ENCODE measurements at regions not wholly inside any gene's neighbourhood (a gene's known extent, or its start where the extent isn't known, plus 50 kb on each side); places are given as distances from the start of the nearest gene placed in this dataset.
A peak's percentile ranks its signal among the peaks of the same experiment; 100 is the strongest.
"Not testable (repeated sequence)": the region's sequence is repeated elsewhere in the genome, so short reads cannot be mapped to it uniquely, and the experiment has no call there.

DNA sequence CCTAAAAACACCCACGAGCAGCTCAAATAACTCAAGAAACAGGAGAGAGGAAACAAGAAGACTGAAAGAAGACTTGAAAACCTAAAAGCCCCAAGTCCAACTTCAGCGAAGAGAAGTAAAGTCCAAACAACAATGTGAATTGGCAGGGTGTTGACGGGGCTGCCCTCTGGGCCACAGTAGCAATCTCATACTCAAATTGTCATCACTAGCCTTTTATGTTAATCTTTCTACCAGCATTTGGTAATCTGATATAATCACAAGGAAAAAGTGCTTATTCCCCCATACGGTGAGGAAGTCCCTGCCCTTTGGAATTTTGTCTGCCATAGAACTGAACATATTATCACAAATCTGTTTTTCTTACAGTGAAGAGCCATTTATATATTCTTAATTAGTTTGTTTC, 51.5 kb upstream of the IFNE start:
- DNase-seq = no peak

DNA sequence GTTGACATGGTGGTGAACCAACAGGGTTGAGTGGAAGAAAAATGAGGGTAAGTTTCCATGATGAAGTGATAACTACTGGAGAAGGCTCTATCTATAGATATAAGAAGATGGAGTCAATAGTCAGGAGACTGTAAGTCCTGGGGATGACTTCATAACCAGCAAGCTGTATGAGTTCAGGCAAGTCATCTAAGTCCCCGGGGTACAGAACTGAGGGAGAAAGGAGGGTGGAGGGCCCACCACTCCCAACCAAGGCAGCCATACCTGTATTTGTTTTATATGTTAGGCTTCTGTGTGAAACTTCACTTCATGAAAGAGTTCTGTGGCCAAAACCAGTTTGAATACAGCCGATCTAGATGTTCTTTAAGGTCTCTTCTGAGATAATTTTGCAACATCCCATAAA, 53.3 kb upstream of the IFNE start:
- DNase-seq = no peak

DNA sequence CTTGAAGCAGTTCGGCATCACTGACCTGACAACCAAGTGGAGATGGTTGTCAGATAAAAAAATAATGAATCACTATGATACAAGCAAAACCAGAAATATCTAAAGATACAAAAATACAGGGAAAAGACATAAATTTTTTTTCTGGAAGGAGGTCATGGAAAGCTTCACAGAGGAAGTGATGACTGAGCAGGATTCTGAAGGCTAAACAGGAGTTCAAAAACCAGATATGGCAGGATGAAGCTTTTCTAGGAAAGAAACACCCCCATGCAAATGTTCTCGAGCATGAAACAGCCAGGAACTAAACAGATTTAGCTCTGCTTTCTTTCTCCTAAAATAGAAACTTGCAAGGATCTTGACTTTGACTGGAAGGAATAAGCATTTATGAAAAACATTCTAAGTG, 60.7 kb upstream of the IFNE start:
- DNase-seq = no peak

DNA sequence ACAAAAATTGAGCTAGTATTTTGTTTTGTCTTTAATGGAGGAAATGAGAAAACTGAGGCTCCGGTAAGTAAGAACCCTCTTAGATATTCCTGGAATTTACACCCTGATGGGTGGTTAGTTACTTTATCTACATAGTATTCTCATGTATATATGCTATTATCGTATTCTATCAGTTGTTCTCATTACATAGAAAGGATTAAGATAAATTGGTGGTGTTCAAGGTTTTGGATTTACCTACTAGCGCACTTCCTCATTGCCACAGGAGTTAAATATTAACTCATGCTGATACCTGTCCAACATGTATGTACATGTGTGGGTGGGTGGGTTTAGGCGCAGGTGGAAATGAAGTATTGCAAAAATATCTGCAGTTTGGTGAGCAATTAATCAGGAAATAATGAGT, 61.1 kb upstream of the IFNE start:
- DNase-seq = no peak

DNA sequence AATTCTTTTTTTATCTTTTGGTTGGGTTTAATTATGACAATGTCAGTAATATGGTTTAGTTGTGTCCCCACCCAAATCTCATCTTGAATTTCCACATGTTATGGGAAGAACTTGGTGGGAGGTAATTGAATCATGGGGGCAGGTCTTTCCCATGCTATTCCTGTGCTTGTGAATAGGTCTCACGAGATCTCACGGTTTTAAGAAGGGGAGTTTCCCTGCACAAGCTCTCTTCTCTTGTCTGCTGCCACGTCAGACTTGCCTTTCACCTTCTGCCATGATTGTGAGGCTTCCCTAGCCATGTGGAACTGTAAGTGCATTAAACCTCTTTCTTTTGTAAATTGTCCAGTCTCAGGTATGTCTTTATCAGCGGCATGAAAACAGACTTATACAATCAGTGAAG, 61.7 kb upstream of the IFNE start:
- not testable (repeated sequence) for DNase-seq

DNA sequence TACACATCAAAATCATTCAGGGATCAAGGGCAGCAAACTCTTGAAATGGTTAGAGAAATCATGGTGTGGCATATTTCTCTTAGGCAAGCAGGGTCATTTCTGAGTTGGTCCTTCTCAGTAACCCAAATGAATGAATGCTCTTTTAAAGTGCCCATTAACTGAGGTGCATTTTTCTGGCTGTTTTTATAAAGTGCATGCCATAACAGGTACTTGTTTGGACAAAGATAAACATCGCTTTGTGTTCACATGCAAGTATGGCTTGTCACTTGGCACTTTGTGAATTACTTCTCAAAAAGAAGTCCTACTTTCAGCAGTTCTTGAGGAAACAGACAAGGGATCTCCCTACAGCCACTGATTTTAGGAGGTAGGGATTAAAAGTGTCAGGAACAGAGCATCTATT, 64.8 kb upstream of the IFNE start:
- no peak for DNase-seq

DNA sequence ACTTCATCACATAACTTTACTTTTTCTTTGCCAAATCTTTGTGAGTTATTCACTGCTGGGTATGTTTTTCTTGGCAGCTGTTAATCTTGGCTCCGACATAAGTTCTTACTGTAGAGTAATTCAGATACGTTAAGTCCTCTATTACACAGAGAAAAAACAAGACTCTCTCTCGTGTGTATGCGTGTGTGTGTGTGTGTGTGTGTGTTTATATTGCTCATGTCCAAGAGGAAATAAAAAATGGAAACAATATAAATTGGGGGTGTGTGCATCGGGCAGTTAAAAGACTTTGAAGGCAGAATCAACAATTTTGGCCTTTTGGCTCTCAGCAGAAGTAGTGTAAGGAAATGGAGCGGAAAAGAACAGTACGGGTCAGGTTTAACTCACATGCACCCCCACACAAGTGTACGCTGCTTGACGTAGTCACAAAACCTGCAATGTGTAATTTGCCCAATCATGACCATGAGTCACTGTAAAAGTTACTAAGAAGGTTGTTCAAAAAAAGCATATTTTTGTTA, 67.2 kb upstream of the IFNE start:
- DNase-seq = no peak

DNA sequence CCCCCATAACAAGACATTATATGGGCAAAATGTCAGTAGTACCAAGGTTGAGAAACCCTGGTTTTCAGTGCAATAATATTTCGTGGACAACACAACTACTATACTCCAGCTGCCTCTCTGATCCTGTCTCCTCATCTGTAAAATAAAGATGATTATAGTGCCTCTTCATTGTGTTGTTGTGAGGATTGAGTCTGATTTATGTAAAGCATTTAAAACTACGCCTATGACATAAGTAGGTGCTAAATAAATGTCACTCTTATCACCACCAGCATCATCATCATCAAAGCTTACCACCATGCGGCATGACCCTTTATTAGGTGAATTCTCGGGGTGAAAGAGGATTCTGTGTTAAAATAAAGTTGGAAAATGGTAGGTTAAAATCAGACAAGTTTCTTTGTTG, 67.8 kb upstream of the IFNE start:
- DNase-seq = no peak

DNA sequence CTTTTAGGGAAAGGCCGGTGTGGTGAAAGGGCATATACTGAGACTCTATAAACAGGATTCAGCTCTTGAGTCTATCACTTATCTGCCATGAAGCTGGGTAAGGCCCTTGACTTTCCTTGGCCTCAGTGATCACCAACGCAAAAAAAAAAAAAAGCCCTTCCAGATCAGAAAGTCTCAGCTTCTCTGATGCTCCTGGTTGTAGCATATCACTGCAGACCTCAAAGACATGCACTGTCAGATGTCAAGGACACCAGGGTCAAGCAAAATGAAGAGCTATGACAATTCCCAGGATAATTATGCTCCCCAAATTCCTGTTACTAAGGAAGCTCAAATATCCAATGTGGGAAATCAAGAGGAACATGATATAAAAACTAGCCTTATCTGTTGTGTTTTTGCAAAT, 68.3 kb upstream of the IFNE start:
- no peak for DNase-seq

DNA sequence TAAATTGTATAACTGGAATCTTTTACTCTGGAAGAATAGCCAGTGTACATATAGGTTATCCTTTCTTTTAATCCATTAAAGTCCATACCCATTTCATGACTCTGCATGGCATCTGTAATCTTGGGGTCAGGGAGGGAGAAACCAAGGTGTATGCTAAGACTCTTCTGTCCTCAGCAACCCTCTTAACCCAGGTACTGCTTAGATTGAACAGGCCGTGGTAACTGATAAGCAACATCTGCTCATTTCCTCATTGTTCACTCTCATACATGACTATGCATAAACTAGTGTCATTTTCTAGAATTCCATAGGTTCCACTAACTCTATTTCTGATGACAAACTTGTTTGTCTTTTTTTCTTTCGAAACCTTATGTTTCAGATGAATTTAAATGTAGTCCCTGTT, 69.3 kb upstream of the IFNE start:
- no peak for DNase-seq

DNA sequence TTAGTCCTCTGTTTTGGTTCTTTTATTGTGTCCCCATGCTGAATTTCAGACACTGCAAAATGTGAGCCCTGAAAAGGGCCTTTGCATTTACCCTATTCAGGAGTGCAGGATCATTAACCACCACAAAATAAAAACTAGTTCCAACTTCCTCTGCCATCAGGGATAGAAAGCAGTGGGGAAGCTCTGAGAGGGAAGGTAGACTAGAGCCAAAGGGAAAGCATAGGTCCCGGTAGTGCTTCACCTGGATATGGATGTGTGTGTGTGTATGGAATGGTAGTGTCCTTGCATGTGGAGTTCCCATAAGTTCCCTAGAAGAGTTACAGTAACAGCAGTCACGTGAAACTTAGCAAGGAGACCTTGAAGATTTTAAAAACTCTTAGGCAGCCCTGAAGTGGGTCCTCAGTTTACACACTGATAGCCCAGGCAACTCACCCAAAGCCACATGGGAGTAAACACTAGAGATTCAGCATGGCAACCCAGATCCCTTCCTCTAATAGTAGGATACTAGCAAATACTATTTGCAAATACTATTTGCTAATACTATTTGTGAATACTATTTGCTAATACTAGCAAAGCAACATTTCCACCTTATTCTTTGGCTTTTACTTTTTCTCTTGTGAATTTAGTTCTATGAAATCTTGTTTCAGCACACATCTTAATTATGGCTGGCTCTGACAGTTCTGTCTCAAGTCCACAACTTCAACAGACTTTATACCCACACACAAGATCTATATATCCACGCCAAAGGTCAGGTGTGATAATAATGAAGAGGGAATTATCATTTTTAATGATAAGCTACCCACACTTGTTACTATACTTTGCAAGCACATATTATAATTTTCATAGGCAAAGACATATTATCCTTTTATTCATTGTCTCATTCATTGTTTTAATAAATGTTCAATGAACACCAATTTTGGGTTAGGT, 70.4 kb upstream of the IFNE start:
- no peak for DNase-seq

DNA sequence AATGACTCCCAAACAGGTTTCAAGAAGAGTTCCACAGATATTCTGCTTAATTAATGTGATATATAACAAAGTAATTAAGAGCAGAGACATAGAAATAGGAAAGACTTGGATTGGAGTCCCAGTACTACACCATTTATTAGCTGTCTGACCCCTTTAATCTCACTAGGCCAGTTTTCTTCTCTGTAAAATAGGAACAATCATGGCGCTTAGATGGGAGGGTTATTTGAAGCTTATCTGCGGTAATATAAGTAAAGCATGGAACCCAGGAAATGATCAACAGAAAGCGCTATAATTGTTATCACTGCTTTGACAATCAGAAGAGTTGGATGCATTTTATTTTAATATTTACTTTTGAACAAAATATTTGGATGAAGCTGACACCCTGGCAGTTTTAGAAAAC, 71.3 kb upstream of the IFNE start:
- no peak for DNase-seq

DNA sequence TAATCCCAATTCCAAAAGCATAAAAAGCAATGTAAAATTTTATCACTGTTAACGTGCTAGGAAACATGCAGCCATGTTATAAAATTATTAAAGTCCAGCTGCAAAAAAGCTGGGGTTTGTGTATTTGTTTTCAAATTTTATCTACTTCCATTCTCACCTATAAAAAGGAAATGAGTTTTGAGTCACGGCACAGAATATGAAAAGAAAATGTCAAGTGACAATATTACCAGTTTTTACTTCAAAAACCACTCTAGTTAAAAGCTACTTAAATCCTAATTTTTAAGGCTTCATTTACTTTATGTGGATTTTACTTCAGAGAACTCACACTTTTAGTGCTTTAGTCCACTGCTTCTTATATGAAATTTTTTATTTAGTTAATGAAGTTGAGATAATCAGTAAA, 72.7 kb upstream of the IFNE start:
- no peak for DNase-seq

DNA sequence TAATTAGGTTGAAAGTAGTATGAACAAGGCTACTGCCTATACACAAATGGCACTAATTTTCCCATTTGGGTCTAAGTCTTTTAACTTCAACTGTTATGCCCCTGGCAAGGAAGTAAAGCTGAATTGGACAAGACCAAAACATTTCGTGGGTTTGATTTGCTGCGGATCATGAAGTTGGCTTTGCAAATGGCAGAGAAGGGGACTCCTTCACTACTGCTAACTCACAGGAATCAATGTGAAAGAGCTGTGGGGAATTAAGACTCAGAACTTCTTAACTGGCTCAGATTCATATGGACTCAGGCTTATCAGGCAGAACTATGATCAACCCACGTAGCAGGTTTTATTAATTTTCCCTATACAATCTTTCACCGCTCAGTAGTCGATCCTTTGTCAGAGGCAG, 73.8 kb upstream of the IFNE start:
- no peak for DNase-seq

DNA sequence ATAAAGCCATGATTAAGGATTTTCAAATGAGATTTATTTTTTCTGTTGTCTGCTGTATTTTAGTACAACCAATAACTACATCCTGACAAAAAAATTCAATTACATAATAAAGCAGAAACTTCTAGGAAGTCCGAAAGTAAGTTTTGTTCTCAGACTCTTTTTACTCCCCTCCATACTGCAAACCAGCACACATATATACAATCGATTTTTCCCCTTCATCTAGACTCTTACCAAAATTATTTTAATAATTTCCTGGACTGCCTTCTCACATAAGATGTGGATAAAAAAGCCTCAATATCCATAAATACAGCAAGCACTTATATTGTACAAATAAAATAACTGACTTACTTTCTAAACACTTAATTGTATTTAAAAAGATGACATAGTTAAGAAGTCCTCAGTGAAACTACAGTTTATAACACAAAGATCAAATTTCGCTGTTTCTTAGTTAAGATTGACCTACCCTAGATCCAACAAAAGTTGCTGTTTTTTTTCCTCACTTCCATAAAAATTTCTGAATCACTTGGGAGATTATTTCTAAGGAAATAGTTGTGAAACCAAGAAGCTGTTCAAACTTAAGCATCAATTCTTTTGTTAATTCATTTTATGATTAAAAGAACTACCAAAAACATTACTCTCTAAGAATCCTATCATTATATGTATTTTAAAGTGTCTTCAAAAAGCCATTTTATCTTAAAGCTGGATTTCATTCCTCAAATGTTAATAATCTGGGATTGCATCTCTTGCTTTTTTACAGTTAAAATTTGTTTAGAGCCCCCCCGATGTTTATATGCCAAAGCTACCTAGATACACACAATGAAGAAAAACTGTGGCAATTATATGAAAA, 74.7 kb upstream of the IFNE start:
- DNase-seq = no peak

DNA sequence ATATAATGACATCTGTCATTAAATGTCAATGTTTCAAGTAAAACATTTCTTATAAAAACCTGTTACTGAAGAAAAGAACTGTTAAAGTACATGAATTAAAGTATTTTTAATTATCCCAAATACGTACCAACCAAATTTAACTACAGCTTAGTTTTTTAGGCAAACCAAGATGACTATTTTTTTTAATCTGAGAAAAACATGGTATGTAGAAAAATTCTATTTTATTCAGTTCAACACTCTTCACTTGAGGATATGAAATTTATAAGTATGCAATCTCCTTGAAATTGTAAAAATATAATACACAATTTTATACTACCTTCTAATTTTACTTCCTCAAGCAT, 75.3 kb upstream of the IFNE start:
- no peak for DNase-seq

DNA sequence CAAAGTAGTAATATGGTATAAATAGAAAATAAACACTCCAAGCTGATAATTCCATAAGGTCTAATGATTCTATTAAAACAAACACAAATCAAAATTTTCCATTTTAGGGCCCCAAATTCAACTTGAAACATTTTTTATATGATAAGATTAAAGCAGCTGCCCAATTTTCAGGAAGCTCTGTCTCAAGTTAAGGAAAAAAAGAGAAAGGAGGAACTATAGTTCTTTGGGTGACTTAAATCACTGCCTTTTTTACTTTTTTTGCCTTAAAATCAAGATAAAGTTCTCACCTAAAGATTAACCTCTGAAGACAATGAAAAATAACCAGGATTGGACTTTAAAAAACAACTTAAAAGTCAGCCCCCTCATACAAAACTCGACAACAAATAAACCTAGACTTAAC, 76.0 kb upstream of the IFNE start:
- DNase-seq = no peak

DNA sequence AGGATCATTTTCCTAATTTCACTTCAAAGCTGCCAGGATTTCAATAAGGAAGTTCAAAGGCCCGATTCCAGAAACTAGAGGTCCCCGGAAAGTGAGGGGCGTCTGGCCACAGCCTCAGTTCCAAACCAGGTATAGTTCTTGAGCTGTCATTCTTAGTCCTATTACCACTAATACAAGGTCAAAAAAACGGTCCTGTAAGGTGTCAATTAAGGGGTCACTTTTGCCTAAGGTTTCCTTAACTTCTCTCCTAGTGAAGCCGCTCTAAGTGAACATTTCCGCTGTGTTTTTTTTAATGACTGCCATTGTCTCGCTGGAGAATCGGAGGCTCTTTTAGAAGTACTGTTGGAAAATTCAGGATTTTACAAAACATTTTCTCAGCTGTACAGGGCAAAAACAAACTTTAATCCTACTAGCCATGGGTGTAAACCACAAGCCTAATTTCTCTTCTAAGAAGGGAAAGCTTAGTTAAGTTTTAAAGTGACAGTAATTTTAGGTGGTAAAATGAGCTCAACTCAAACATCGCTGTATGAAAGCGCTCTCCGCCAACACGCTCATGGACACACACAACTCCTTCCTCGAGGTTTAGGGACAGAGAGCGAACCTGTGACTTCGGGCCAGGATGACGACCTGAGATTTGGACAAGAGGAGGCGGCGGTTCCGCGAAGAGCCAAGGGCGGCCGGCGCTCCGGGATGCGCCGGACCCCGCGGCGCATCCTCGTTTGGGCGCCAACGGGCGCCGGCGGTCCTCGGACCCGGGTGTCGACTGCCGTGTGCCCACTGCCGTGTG, 76.7 kb upstream of the IFNE start:
- no peak for DNase-seq

DNA sequence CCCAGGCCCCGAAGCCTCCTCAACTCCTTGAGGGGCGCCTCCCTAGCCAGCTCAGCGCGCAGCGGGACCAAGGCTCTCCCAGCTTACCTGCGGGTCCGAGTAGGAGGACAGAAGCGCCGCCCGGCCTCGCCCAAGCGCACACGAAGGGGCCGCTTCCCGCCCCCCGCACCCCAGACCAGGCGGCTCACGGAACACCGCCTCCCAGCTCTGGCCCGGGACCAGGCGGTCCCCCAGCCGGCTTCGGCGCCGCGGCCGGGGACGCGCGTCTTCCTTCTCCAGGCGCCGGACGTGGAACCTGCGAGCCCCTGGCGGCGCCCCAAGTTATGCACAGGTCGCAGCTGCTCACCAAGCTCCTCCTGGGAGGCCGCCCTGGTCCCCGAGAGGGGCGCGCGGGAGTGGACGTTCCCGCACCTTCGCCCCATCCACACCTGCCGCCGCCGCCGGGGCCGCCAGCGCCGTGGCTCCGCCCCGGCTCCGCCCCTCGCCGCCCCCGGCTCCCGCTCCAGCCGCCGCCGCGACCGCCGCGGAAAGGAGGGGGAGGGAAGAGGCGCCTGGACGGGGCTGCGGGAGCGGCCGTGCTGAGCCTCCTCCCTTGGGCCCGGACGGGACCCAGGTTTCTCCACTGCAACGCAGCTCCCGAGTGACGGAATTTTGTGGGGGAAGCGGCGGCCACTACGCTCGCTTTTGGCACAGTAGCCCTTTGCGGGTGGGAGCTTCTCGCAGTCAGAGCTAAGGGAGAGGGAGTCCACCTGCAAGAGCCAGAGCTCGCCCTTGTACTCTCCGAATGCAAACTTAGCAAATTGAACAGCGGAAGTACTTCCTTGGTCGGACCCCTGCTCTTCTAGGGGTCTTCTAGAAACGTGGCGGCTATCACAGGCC, 77.5 kb upstream of the IFNE start:
- peak; percentile 79 for DNase-seq

DNA sequence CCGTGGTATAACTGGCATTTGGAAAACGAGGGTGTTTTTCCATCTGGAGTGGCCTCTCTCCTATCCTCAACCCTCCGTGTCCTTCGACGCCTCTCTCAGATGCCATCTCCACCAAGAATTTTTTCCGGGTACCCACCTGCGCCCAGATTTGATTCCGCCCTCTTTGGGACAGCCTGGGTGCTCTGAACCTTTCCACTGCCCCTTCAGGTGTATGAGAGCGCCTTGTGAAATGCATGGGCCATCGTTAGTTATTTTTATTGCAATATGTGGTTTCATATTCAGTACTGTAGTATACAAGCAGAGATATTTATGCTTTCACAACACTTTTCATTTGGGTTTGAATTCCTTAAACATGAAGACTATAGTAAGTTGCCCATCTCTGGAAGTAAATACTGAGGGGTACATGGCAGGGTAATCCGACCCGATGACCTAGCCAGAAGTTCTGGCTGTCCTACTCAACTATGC, 78.2 kb upstream of the IFNE start:
- DNase-seq = no peak

DNA sequence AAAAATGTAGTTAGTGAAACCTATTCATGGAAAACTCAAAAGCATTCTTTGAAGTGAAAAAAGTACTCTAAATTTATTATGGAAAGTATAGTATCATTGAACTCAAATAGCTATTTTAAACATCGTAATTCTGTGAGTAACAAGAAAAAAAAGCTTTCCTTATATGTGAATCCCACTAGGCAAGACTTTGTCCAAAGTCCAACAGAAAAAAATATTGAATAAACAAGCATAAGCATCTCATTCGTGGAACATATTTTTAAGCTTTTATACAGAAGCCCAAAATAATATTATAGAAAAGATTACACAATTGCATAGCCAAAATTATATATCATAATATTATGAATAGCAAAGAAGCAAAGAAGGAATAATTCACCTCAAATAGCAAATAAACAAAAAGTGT, 79.4 kb upstream of the IFNE start:
- DNase-seq = no peak

DNA sequence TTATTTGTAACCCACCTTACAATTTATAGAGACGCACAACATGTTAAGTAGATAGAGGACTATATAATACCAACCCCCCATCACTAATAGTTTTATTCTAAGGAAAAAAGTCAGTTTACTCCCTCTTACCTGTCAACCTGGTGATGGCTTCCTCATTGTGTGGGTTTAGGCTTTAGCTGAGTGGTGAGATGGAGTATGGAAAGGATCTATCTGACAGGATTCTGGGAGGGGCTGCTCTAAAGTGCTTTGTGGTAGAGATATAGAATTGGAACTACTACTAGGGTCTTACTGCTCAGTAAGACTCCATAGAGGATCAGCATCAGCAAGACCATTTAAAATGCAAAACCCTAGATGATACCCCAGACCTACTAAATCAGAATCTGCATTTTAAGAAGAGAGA, 82.1 kb upstream of the IFNE start:
- DNase-seq = no peak

Data from activated effector memory CD4-positive, alpha-beta T cell treated with anti-CD3 and anti-CD28 coated beads, Interleukin-2, amount 50 U/mL, for 16 hours (primary cell).